Osteocyte (in vitro differentiated cells): ENCODE measurements at regions not wholly inside any gene's neighbourhood (a gene's known extent, or its start where the extent isn't known, plus 50 kb on each side); places are given as distances from the start of the nearest gene placed in this dataset.

Experiments used
- DNase-seq: peaks from one replicate; pipeline ENCODE4 v3.0.0; 2021; ENCODE audit warnings: mixed read lengths; ENCODE audit not compliant: unreplicated experiment; ENCODE audit errors: extremely low spot score
- H3K27ac Mint-ChIP-seq: one replicate; pipeline ENCODE4 v1.8.0; 2021; ENCODE audit warnings: mild to moderate bottlenecking, mixed read lengths; ENCODE audit not compliant: unreplicated experiment
- H3K27me3 Mint-ChIP-seq: one replicate; pipeline ENCODE4 v1.8.0; 2021; ENCODE audit warnings: mixed read lengths; ENCODE audit not compliant: unreplicated experiment
- H3K36me3 Mint-ChIP-seq: one replicate; pipeline ENCODE4 v1.8.0; 2021; ENCODE audit warnings: mixed read lengths; ENCODE audit not compliant: unreplicated experiment
- H3K4me1 Mint-ChIP-seq: one replicate; pipeline ENCODE4 v1.8.0; 2021; ENCODE audit warnings: mixed read lengths; ENCODE audit not compliant: unreplicated experiment
- H3K4me3 Mint-ChIP-seq: one replicate; pipeline ENCODE4 v1.8.0; 2021; ENCODE audit warnings: mild to moderate bottlenecking, moderate library complexity, mixed read lengths; ENCODE audit not compliant: unreplicated experiment
- H3K9me3 Mint-ChIP-seq: one replicate; pipeline ENCODE4 v1.8.0; 2021; ENCODE audit warnings: mixed read lengths; ENCODE audit not compliant: unreplicated experiment
- TF ChIP-seq, protein P1 (sequence below): fragments of 200-600 bp; sonication (generic); IDR thresholded peaks from 2 replicates; pipeline ENCODE4 v1.5.0; 2021; ENCODE audit warnings: antibody characterized with exemption, mild to moderate bottlenecking, moderate library complexity

DNA sequence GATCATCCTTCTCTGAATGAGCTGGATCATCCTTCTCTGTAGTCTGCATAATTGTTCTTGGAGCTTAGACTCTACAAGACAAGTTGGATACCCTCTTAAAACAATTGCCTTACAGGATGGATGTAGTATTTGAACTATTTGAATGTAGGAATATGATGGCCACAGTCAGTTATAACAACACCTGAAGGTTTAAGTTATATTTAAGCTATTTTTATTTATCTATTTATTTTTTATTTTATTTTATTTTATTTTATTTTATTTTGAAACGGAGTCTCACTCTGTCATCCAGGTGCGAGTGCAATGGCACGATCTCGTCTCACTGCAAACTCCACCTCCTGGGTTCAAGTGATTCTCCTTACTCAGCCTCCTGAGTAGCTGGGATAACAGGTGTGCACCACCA lies 149.9 kb upstream of the SLIT2 start:
- TF ChIP-seq, protein P1, sequence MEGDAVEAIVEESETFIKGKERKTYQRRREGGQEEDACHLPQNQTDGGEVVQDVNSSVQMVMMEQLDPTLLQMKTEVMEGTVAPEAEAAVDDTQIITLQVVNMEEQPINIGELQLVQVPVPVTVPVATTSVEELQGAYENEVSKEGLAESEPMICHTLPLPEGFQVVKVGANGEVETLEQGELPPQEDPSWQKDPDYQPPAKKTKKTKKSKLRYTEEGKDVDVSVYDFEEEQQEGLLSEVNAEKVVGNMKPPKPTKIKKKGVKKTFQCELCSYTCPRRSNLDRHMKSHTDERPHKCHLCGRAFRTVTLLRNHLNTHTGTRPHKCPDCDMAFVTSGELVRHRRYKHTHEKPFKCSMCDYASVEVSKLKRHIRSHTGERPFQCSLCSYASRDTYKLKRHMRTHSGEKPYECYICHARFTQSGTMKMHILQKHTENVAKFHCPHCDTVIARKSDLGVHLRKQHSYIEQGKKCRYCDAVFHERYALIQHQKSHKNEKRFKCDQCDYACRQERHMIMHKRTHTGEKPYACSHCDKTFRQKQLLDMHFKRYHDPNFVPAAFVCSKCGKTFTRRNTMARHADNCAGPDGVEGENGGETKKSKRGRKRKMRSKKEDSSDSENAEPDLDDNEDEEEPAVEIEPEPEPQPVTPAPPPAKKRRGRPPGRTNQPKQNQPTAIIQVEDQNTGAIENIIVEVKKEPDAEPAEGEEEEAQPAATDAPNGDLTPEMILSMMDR: no peak
- Mint-ChIP-seq H3K9me3 (no peaks in the 10 kb centered on the region), H3K4me1 (no peaks in the 10 kb centered on the region), H3K27me3 (no peaks in the 10 kb centered on the region), H3K4me3 (no peak overlapping the region), H3K36me3 (no peaks in the 10 kb centered on the region), H3K27ac (no peak overlapping the region)
- no peak for DNase-seq

DNA sequence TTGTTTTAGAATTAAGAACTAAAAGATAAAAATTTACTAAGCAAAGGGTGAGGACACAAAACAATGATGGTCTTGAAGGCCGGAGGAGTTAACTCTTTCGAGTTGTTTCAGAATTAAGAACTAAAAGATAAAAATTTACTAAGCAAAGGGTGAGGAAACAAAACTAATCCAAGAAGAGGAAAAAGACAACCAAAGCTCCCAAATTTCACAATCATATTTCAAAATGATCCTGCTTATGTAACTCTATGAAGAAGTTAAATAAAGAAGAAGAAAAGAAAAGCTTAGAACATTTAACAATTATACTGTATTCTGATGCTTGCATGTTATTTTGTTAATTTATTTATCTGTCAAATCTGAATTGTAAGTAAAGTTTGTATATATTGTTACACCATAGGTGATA lies 154.8 kb upstream of the SLIT2 start:
- DNase-seq: no peak
- no peak overlapping the region for H3K27ac Mint-ChIP-seq
- no peaks in the 10 kb centered on the region for H3K9me3 Mint-ChIP-seq
- TF ChIP-seq, protein P1: no peak
- no peaks in the 10 kb centered on the region for H3K4me1 Mint-ChIP-seq
- H3K27me3 Mint-ChIP-seq: no peaks in the 10 kb centered on the region
- no peaks in the 10 kb centered on the region for H3K36me3 Mint-ChIP-seq
- no peak overlapping the region for H3K4me3 Mint-ChIP-seq

DNA sequence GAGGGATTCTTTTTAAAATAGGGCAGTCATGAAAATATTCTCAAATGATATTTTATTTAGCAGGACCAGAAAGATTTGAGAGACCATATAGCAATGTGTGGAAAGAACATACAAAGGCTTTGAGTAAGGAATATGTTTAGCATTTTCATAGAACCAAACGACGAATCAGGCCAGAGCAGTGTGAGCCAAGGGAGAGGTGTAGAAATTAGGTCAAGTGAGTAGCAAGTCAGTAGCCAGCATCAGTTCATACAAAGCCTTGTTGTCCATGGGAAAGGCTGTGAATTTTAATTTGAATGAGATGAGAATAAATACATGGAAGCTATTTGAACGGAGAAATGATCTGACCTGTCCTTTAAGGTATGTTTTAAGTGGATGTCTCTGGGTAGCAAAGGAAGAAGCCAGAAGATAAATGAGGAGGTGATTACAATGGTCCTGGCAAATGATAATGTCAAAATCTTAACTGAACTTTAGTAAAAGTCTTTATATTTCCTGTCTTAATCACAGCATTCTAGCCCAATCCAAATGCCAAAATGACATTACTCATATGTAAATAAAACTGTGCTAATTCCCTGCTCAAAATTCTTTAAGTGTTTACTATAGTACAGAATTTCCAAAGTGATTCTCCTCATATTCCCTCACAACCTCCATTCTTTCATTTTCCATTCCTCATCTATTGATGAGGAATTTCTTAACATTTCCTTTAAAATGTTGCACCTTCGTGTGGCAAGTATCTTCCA lies 155.7 kb upstream of the SLIT2 start:
- Mint-ChIP-seq H3K4me1 (no peaks in the 10 kb centered on the region), H3K4me3 (no peak overlapping the region), H3K27ac (no peak overlapping the region), H3K36me3 (no peaks in the 10 kb centered on the region), H3K27me3 (no peaks in the 10 kb centered on the region), H3K9me3 (no peaks in the 10 kb centered on the region)
- TF ChIP-seq, protein P1: no peak
- no peak for DNase-seq

DNA sequence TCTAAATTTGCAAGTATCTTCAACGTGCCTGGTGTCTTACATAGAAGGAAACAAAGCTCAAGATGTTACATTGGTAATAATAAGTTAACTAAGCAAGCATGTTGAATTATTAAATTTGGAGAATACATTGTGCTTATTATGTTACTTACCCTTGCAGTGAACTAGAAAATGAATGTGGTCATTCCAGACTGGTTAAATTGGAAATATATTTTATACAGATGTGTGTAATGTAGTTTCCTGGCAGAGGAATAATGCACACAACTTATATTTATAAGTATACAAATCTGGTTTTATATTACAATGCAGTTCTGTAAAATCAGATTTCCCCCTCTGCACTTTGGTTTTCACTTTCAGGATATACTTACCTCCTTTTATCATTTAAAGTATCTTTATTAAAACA lies 159.9 kb upstream of the SLIT2 start:
- no peaks in the 10 kb centered on the region for H3K9me3 Mint-ChIP-seq
- peaks cover 2% of the 10 kb centered on the region for H3K27me3 Mint-ChIP-seq
- no peaks in the 10 kb centered on the region for H3K36me3 Mint-ChIP-seq
- no peak for DNase-seq
- H3K27ac Mint-ChIP-seq: no peak overlapping the region
- H3K4me3 Mint-ChIP-seq: no peak overlapping the region
- H3K4me1 Mint-ChIP-seq: no peaks in the 10 kb centered on the region
- TF ChIP-seq, protein P1: no peak

DNA sequence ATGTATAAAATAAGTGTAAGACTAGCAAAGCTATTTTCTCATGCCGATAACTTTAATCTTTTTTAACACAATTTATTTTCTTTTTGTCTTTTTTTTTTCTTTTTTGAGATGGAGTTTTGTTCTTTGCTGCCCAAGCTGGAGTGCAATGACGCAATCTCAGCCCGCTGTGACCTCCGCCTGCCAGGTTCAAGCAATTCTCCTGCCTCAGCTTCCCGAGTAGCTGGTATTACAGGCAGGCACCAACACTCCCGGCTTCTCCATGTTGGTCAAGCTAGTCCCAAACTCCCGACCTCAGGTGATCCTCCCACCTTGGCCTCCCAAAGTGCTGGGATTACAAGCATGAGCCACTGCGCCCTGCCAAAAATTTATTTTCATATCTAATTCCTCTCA lies 164.2 kb upstream of the SLIT2 start:
- Mint-ChIP-seq H3K4me3 (no peak overlapping the region), H3K4me1 (no peaks in the 10 kb centered on the region), H3K27ac (no peak overlapping the region), H3K27me3 (peaks cover 2% of the 10 kb centered on the region), H3K36me3 (no peaks in the 10 kb centered on the region), H3K9me3 (no peaks in the 10 kb centered on the region)
- no peak for DNase-seq
- TF ChIP-seq, protein P1: no peak
